GM19099 (cell line): ENCODE measurements at regions not wholly inside any gene's neighbourhood (a gene's known extent, or its start where the extent isn't known, plus 50 kb on each side); places are given as distances from the start of the nearest gene placed in this dataset.

Experiments used
- POLR2A ChIP-seq: IDR thresholded peaks from 3 replicates; pipeline ENCODE4 v1.6.1; 2011; ENCODE audit warnings: low read depth; ENCODE audit not compliant: insufficient read length; ENCODE audit errors: extremely low read depth

DNA sequence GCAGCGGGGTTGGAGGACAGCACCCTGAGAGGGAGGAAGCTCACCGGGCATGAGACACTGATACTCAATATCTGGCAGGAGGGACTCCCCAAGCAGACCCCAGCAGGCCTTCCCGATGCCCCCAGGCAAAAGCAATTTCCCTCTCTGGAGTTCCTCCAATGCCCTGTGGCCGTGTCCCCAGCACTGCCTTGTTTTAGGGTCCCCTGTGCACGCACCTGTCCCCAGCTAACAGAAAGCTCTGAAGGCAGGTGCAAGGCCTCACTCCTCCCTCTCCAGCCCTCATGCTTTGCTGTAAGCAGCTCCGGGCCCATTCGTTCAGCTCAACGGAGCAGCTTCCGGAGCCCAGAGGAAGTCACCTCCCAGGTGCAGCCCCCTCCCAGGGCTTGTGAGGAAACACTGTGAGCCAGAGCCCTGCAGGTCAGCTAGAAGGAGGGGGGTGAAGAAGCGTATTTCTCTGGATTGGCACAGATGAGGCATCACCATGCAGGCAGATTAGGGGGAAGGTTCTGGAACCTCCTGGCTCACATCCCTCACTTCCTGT, 50.3 kb upstream of the ID2 start:
- TF ChIP-seq POLR2A = no peak
